ENCODE measurements at regions not wholly inside any gene's neighbourhood (a gene's known extent, or its start where the extent isn't known, plus 50 kb on each side); places are given as distances from the start of the nearest gene placed in this dataset.

DNA sequence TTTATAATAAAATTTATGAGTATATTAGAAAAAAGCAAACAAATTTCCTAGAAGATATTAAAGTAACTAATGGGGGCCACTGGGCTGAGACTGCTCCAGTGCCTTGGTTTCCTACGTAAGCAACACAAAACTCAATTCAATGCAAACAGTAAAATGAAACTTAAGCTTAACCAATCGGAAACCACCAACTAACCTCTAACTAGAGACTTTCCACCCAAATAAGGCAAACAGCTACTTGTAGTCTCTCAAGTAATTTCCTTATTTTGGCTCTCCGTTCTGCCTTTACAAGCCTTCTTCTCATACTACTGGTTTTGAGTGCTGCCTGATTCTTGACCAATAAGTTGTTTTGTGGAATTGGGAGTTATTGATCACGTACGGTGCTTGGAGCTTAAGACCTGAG is 167.3 kb upstream of the VEGFC start:
- TF ChIP-seq, protein P1, sequence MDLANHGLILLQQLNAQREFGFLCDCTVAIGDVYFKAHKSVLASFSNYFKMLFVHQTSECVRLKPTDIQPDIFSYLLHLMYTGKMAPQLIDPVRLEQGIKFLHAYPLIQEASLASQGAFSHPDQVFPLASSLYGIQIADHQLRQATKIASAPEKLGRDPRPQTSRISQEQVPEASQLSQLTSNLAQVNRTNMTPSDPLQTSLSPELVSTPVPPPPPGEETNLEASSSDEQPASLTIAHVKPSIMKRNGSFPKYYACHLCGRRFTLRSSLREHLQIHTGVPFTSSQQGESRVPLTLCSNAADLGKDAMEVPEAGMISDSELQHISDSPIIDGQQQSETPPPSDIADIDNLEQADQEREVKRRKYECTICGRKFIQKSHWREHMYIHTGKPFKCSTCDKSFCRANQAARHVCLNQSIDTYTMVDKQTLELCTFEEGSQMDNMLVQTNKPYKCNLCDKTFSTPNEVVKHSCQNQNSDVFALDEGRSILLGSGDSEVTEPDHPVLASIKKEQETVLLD (CRISPR knock-in tag; IDR thresholded peaks at IDR 0.05; ENCODE audit: low read depth): no peak
- TF ChIP-seq, protein P2, sequence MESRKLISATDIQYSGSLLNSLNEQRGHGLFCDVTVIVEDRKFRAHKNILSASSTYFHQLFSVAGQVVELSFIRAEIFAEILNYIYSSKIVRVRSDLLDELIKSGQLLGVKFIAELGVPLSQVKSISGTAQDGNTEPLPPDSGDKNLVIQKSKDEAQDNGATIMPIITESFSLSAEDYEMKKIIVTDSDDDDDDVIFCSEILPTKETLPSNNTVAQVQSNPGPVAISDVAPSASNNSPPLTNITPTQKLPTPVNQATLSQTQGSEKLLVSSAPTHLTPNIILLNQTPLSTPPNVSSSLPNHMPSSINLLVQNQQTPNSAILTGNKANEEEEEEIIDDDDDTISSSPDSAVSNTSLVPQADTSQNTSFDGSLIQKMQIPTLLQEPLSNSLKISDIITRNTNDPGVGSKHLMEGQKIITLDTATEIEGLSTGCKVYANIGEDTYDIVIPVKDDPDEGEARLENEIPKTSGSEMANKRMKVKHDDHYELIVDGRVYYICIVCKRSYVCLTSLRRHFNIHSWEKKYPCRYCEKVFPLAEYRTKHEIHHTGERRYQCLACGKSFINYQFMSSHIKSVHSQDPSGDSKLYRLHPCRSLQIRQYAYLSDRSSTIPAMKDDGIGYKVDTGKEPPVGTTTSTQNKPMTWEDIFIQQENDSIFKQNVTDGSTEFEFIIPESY (CRISPR knock-in tag; IDR thresholded peaks at IDR 0.05): no peak
- TF ChIP-seq KDM6A (CRISPR knock-in tag; IDR thresholded peaks at IDR 0.05; ENCODE audit: low read depth) (no peak), JARID2 (CRISPR knock-in tag; IDR thresholded peaks at IDR 0.05; ENCODE audit: insufficient replicate concordance) (no peak), ZNF431 (CRISPR knock-in tag; IDR thresholded peaks at IDR 0.05; ENCODE audit: borderline replicate concordance, low read depth) (no peak), TARDBP (CRISPR knock-in tag; IDR thresholded peaks at IDR 0.05) (no peak), HOXD1 (CRISPR knock-in tag; IDR thresholded peaks at IDR 0.05) (no peak), PTBP1 (IDR thresholded peaks at IDR 0.05; ENCODE audit: low read depth, low read length, poor library complexity, severe bottlenecking) (no peak), ZFX (CRISPR knock-in tag; IDR thresholded peaks at IDR 0.05; ENCODE audit: low read depth) (no peak), GATAD2A (CRISPR knock-in tag; IDR thresholded peaks at IDR 0.05) (no peak), TMF1 (CRISPR knock-in tag; IDR thresholded peaks at IDR 0.05; ENCODE audit: low read depth) (no peak), ZNF891 (CRISPR knock-in tag; IDR thresholded peaks at IDR 0.05) (no peak), NFIC (IDR thresholded peaks at IDR 0.05; ENCODE audit: low read length) (no peak)
